Activated T-cell treated with anti-CD3 and anti-CD28 coated beads for 48 hours (primary cell): ENCODE measurements at regions not wholly inside any gene's neighbourhood (a gene's known extent, or its start where the extent isn't known, plus 50 kb on each side); places are given as distances from the start of the nearest gene placed in this dataset.
"Not testable (repeated sequence)": the region's sequence is repeated elsewhere in the genome, so short reads cannot be mapped to it uniquely, and the experiment has no call there.

Experiments
- DNase-seq: peaks from one replicate; pipeline ENCODE4 v3.0.0-alpha.2; 2020; ENCODE audit warnings: low read depth

GRCh38 chr12:34097213-34097612, 74.9 kb downstream of the ALG10 start:
- DNase-seq = no peak

GRCh38 chr12:34105392-34105933, 83.2 kb downstream of the ALG10 start:
- no peak for DNase-seq

- DNase-seq = no peak
These were observed 83.9 kb downstream of the ALG10 start for GRCh38 chr12:34106172-34106571.

- DNase-seq = no peak
These were observed 84.7 kb downstream of the ALG10 start for GRCh38 chr12:34107016-34107415.

- no peak for DNase-seq
These were observed 85.6 kb downstream of the ALG10 start for GRCh38 chr12:34107781-34108404.

- DNase-seq = no peak
These were observed 86.1 kb downstream of the ALG10 start for GRCh38 chr12:34108405-34108803.

- no peak for DNase-seq
These were observed 86.7 kb downstream of the ALG10 start for GRCh38 chr12:34108967-34109366.

- no peak for DNase-seq
These were observed 87.1 kb downstream of the ALG10 start for GRCh38 chr12:34109390-34109789.

- not testable (repeated sequence) for DNase-seq
These were observed 87.7 kb downstream of the ALG10 start for GRCh38 chr12:34109909-34110531.

- no peak for DNase-seq
These were observed 97.1 kb downstream of the ALG10 start for GRCh38 chr12:34119366-34119765.

- DNase-seq = no peak
These were observed 99.1 kb downstream of the ALG10 start for GRCh38 chr12:34121360-34121759.

GRCh38 chr12:34123092-34123491, 100.8 kb downstream of the ALG10 start:
- DNase-seq = peak; percentile 12

- DNase-seq = no peak
These were observed 102.3 kb downstream of the ALG10 start for GRCh38 chr12:34124608-34125007.

- no peak for DNase-seq
These were observed 103.9 kb downstream of the ALG10 start for GRCh38 chr12:34126239-34126641.

GRCh38 chr12:34126805-34127204, 104.5 kb downstream of the ALG10 start:
- DNase-seq = no peak

- DNase-seq = not testable (repeated sequence)
These were observed 105.1 kb downstream of the ALG10 start for GRCh38 chr12:34127379-34127778.

- DNase-seq = no peak
These were observed 120.1 kb downstream of the ALG10 start for GRCh38 chr12:34142430-34142829.

GRCh38 chr12:34151019-34151418, 128.7 kb downstream of the ALG10 start:
- DNase-seq = no peak

- no peak for DNase-seq
These were observed 141.1 kb downstream of the ALG10 start for GRCh38 chr12:34163443-34163842.

GRCh38 chr12:34166427-34167060, 144.2 kb downstream of the ALG10 start:
- DNase-seq = no peak

GRCh38 chr12:34168507-34168906, 146.2 kb downstream of the ALG10 start:
- not testable (repeated sequence) for DNase-seq

GRCh38 chr12:34186492-34186891, 164.2 kb downstream of the ALG10 start:
- no peak for DNase-seq

GRCh38 chr12:34188974-34189373, 166.7 kb downstream of the ALG10 start:
- DNase-seq = no peak
